NOMO-1 treated with dmso at 0.1 percent for 144 hours (cell line): ENCODE measurements at regions not wholly inside any gene's neighbourhood (a gene's known extent, or its start where the extent isn't known, plus 50 kb on each side); places are given as distances from the start of the nearest gene placed in this dataset.
"Not testable (repeated sequence)": the region's sequence is repeated elsewhere in the genome, so short reads cannot be mapped to it uniquely, and the experiment has no call there.

Source experiments
- DNase-seq: peaks from one replicate; lab custom pipeline; 2025; ENCODE audit not compliant: unreplicated experiment; lab: John Stamatoyannopoulos, UW

DNA sequence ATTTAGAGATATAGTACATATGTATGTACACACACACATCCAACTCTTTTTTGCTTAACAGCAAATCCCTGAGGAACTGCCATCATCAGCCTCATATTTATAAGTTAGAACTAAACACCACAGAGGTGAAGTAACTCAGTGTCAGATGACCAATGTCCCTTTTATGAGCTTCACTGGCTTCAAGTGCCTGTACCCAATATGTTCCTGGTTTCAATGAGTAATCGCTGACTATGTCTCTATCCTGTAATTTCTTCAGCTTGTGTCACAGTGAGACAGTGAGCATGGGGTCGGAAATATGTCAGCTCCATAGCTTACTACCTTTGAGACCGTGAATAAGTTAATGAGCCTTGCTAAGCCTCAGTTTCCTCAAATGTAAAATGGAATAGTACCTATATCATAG is 136.2 kb upstream of the RASGEF1B start:
- DNase-seq, result peak; percentile 19

DNA sequence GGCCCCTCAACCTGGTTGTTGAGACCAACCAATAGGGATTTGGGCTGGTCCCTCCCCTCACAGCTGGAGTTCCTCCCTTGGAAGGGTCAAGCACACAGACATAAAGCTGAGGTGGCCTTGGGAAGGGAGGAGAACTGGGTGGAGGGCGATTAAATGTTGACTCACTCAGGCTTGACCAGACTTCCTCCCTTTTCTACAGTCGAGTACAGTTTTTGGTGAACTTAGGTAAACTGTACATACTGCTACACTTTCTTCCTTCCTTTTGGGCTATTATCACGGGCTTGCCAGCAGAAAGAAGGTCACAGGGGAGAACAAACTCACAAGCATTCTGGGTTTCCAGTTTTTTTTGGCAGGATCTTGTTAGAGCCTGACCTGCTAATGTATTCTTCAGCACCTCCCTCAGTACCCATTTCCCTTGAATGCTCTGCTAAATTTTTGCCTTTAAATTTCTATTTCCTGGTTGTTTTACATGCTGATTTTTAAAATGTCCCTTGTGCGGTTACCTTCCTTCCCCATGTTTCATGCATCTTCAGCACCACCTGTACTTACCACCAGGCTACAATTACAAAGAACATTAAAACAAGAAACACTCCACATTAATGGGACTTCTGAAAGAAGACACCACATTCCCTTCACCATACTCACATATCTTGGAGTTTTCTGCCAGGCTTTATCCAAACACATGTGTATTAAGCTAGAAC is 135.2 kb upstream of the RASGEF1B start:
- DNase-seq, result peak; percentile 8

DNA sequence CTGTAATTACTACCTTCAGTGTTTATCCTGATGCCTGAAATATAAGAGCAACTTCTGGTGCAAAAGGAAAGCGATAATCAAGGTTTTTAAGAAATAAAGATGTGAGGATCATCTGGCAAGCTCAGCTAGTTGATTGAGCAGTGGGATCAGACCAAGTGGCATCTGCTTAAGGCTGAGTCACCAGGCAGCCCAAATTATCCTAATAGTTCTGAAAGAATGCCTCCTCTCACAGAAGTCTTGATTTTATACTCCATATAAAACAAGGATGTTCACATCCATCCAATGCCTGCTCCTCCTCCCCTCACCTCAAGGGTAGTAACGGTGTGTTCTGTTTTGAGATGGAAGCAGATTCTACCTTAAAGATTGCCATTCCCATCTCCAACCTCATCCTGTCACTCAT is 134.5 kb upstream of the RASGEF1B start:
- DNase-seq, result no peak

GRCh38 chr4:81605271-81605670 is 133.6 kb upstream of the RASGEF1B start:
- no peak for DNase-seq

- DNase-seq, result no peak
These were observed 133.0 kb upstream of the RASGEF1B start for GRCh38 chr4:81604683-81605218.

DNA sequence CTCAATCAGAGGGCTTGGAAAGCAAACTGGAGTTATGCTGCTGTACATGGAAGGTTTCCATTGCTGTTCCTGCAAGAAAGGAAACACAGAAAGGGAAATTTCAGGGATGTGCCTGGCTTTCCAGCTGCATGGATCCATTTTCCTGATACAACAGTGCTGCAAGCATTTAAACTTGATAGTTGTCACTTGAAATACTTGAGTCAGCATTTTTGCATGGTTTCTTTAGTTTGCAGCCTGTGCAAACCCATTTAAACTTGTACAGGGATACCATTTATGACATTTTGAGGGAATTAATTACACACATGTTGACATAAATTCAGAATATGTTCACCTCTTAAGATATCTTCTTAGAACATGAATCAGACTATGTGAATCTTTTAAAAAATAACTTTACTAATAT is 131.1 kb upstream of the RASGEF1B start:
- DNase-seq, result no peak

DNA sequence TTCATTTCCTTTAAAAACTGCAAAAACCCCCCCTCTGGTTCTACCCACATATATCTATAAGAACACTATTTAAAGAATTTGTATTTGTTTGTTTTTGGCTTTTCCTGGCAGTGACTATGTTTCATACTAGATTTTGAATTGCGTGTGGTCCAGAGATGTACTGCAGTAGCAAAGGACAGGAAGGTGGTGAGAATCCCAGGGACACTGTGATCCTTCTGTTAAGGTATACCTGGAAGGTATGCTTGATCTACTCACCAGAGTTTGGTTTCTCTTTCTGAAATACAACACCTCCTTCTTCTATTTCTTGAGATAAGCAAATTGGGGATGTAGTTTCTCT is 129.6 kb upstream of the RASGEF1B start:
- no peak for DNase-seq

GRCh38 chr4:81600520-81601357 is 129.0 kb upstream of the RASGEF1B start:
- DNase-seq, result no peak

DNA sequence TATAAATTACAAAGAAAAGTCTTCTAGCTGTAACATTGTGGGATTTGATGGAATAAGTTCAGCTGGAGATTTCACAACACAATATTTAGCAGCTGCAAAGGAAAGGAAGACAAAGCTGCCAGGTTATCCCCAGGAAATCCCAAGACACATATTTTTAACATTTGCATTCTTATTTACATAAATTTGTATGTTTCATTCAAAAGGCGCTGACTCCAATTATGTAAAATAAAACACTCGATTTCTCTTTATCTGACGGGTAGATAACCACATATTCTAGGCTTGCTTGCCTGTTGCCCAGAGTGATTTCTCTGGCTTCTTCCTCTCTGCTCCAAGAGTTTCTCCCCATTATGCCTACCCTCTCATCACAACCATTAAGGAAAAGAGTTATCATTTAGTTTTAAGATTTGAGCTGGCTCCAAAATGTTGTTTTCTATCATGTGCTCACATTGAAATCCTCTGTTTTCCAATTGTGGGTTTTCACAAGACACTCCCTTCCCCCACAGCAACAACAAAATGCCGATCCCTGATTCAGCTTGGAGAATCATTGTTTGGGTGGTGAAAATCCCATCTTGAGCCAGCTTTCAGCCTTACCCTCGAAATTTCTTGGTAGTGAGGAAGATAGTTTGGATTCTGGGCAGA is 128.2 kb upstream of the RASGEF1B start:
- no peak for DNase-seq

- DNase-seq, result no peak
These were observed 124.3 kb upstream of the RASGEF1B start for GRCh38 chr4:81595798-81596610.

- DNase-seq, result no peak
These were observed 123.6 kb upstream of the RASGEF1B start for GRCh38 chr4:81595287-81595686.

GRCh38 chr4:81594490-81595159 is 122.9 kb upstream of the RASGEF1B start:
- DNase-seq, result peak; percentile 27

DNA sequence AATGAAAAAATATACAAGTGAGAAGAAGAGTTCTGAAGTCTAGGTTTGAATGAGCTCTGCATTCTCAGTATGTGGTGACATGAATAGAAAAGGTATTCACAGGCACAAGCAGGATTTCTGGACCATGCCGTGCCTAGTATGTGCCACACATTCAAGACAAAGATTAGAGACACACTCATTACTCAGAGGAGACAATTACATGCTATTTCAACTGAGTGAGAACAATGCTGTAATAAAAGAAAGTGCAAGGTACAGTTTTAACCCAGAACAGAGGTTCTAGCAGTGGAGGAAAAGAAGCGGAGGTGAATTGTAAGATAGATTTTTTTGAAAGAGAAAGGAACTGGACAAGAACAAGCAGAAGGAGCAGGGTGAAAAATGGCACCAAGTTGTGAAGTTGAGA is 121.0 kb upstream of the RASGEF1B start:
- no peak for DNase-seq

GRCh38 chr4:81590596-81590995 is 118.9 kb upstream of the RASGEF1B start:
- DNase-seq, result no peak

DNA sequence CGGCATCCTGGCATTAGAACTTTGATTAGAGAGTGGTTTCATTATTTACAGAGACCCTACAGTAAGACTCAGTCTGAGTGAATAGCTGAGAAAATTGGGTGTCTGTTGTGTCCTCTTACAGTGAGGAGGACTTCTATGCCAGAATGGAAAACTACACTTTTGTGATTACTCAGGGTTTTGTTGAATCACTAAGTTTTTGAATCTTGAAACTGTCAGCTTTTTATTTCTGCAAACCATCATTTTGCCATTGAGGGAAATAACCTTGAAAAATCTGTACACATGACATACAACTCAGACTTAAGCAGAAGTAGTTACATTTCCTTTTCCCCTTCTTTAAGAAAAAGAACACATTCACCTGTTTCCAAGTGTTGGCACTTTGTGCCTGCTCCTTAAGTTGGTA is 117.6 kb upstream of the RASGEF1B start:
- DNase-seq, result no peak

GRCh38 chr4:81586706-81587105 is 115.0 kb upstream of the RASGEF1B start:
- no peak for DNase-seq

DNA sequence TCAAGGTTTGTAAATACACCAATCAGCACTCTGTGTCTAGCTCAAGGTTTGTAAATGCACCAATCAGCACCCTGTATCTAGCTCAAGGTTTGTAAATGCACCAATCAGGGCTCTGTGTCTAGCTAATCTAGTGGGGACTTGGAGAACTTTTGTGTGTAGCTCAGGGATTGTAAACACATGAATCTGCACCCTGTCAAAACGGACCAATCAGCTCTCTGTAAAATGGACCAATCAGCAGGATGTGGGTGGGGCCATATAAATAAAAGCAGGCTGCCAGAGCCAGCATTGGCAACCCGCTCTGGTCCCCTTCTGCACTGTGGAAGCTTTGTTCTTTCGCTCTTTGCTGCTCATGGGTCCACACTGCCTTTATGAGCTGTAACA is 109.3 kb upstream of the RASGEF1B start:
- not testable (repeated sequence) for DNase-seq

- no peak for DNase-seq
These were observed 108.8 kb upstream of the RASGEF1B start for GRCh38 chr4:81580346-81580993.

DNA sequence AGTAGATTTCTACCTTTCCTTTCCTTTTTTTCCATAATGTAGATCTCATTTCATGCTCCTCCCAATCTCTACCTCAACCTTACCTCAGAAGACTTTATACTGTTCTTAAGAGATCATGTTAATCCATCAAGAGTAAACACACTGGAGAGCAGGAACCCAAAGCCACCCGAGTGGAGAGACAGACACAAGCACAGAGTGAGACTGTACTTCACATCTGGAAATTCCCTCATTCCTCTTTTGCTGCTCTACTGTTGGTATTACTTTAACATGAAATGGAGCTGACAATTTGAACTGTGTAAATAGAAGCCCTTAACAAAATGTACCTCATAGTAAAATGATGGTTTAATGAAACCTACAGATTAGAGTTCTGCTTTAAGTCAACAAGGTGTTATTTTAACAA is 105.7 kb upstream of the RASGEF1B start:
- no peak for DNase-seq

DNA sequence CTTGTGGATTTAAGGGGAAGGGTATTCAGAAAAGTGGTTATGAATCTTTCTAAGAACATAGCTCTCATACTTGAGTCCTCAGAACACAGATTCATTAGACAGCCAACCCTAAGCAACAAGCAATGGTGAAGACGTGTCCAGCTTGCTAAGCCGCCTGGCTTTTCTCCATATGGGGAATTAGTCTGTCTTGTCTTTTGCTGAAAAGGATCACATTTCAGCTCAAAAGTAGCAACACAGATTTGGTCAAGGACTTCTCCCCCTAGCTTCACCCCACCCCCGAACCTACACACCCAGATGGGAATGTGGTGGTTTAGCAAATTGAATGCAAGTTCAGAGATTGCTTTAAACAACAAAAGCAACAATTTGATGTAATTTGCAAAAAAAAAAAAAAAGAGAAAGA is 103.3 kb upstream of the RASGEF1B start:
- DNase-seq, result no peak
